Activated T-cell treated with anti-CD3 and anti-CD28 coated beads for 1 hour (primary cell): ENCODE measurements at regions not wholly inside any gene's neighbourhood (a gene's known extent, or its start where the extent isn't known, plus 50 kb on each side); places are given as distances from the start of the nearest gene placed in this dataset.

Experiments used
- DNase-seq: peaks from one replicate; pipeline ENCODE4 v3.0.0-alpha.2; 2020; ENCODE audit warnings: low read depth

DNA sequence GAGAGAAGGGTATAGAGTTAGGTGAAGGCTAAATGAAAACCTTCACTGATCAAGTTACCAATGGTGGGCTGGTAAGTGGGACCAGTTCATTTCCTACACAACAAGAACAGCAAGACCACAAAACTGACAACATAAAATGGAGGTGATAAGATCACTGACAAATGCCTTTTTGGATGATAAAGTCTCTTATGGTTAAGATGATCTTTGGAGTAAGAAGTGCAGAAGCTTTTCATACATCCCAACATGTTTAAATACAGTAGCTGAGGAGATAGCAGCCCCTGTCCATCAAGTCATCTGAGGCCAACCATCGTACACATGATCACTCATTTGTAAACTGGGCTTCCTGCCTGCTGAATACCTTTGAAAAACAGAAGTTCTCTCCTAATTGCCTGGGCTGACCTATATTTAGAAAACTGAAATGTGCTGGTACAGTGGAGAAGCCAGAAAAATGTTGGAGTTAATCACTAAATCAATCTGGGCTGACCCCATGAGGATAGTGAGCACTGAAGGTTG, 259.0 kb upstream of the ZFHX3 start:
- DNase-seq = no peak

DNA sequence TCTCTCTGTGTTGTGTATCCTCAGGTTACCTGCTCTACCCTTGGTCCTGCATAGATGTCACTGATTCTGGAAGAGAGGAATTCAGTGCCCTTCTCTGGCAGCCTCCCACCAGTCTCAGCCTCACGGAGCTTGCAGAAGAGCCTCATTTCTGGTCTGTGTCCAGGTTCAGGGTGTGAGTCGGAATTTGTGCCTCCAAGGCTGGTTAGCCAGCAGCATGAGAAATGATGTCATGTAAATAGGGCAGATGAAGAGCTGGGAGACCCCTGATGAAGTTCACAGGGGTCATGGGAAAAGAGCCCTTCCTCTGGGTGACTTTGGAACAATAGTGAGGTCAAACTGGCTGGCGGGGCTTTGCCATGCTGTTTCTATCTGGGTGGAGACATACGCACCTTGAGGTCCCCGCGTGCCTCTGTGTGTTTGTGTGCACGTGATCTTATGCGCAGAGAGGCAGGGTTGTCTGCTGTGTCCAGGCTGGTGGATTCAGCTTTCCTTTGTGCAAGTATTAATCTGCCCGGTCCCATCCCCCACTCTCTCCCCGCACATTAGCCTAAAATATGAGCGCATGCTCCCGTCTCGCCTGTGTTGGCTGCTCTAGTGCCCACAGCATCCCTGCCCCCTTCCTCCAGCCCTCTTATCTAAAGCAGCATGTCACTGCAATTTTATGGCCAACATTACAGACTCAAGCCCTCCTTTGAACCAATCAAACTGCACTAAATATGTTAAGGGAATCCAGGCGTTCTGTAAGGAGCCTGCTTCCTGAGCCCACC, 256.3 kb upstream of the ZFHX3 start:
- no peak for DNase-seq

DNA sequence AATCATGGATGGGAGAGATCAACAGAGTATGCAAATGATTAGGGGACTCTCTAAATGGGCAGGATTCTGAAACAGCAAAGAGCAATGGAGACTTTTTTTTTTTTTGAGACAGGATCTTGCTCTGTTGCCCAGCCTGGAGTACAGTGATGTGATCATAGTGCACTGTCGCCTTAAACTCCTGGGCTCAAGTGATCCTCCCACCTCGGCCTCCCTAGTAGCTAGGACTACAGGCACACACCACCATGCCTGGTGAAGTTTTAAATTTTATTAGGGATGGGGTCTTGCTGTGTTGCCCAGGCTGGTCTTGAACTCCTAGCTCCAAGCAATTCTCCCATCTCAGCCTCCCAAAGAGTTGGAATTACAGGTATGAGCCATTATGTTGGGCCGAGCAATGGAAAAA, 255.0 kb upstream of the ZFHX3 start:
- DNase-seq = no peak

DNA sequence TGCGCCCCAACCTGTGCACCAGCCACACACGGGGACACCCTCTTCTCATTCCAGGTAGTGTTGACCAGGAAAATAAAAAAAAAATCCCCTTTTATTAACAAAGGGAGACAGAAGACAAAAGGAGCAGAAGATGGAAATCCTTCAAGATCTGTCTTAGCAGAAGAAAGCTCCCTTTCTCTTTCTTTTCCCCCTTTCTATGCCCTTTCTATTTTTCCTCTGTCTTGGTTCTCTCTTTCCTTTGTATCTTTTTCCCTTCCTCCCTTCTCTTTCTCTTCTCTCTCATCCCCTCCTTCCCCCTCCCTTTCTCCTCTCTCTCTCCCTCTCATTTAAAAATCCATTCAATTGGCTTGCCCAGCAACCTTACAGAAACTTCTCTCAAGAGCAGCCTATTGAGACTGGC, 254.1 kb upstream of the ZFHX3 start:
- DNase-seq = no peak

DNA sequence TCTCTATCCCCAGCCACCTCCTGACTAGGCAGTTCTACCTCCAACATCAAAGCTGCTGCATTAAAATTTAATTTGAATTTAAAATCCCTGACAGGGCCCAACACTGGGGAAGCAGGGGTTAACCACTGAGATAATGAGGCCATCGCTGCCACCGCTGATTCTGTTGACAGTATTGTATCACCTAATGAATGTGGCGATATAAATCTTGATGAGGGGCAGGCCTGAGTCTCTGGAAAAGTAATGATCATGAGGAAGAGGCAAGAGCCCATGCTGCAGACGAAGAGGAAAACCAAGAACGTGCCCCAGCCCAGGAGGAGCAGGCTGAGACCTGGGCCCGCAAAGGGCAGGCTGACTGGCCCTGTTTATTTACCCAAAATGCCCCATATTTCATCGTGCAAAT, 251.4 kb upstream of the ZFHX3 start:
- DNase-seq = no peak

DNA sequence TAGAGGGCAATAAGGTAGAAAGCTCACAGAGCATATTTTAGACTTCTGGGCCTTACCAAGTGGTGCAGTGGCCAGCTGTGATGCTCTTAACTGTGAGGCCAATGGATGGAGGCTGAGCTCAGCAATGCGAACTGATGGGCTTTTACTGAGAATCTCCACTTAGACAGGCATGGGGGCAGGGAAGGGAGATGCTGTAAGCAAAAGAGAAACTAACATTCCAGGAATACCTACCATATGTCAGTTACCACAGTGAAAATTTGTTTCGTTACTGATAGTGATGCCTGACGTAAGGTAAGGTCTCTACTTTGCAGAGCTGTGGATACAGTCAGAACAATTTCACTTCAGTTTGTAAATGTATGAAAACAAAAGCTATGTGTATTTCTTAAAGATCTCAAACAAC, 250.6 kb upstream of the ZFHX3 start:
- DNase-seq = no peak

DNA sequence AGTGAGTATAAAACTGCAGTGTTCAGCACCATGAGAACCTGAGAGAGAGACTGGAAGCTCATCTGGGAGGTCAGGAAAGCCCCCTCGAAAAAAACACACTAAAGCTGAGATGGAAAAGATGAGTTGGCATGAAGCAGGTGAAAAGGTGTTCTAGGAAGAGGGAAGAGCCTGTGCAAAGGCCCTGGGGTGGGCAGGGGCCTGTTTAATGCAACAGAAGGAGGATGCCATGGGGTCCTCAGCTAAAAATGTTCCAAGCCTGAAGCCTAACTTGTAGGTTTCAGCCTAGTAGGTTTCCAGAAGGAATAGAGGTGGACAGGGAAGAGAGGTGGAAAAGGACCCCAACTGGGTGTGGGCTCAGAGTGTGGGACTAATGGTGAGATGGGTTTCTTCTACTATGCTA, 242.3 kb upstream of the ZFHX3 start:
- no peak for DNase-seq

DNA sequence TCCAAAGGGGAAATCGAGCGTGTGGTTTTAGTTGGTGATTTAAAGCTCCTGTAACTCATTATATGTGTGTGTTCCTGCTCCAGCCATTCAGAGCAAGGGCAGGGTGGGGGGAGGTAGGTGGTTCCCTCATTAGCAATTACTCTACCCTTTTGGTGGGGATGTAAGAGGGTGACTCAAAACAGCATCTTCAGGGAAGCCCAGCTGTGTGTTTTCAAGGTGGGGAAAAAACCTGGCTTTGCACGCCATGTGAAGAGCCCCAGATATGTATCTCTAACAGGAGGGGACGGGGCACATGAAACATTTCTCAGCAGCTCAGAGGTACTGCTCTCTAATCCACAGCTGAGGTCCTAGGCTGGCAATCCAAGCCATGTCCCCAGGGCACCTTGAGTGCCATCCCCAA, 241.3 kb upstream of the ZFHX3 start:
- DNase-seq = no peak

DNA sequence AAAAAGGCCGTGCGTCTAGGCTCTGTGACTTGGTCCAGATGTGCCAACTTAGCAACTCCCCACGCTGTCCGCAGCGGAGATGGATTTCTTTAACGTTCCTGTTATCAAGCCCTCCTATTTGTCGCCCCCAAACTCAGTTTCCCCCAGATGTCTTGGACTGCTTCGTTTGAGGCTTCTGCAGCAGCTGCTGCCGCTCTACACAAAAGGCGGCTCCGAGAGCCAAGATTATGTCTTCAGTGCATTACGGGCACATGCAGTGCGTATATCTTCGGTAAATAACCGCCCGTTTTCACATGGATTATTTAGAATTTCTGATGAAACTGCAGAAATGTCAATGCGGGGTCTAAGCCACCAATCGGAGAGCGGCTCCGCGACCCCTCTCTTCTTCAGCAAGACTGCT, 240.6 kb upstream of the ZFHX3 start:
- no peak for DNase-seq

DNA sequence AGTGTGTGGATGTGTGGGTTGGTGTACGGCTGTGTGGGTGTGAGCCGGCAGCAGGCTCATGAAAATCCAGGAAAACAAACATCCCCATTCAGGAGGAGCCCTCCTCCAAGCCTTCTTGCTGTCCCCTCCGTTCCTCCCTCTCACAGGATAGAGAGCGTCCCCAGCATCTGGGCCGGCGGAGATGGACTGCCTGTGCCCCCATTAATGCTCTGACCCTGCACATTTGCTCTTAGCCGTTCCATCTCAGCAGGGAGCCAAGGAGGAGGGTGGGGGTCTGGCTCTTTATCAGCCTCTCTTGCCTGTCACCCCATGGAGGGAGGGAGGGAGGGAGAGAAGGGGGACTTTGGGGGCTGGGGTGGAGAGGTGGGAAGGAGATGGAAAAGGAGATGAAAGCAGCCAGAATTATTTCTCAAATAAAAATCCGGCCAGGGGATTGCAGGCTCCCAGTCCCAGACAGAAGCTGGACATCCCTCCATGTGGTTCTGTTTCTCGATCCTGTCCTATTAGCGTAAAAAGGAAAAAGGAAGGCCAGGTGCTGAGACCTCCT, 240.0 kb upstream of the ZFHX3 start:
- no peak for DNase-seq

DNA sequence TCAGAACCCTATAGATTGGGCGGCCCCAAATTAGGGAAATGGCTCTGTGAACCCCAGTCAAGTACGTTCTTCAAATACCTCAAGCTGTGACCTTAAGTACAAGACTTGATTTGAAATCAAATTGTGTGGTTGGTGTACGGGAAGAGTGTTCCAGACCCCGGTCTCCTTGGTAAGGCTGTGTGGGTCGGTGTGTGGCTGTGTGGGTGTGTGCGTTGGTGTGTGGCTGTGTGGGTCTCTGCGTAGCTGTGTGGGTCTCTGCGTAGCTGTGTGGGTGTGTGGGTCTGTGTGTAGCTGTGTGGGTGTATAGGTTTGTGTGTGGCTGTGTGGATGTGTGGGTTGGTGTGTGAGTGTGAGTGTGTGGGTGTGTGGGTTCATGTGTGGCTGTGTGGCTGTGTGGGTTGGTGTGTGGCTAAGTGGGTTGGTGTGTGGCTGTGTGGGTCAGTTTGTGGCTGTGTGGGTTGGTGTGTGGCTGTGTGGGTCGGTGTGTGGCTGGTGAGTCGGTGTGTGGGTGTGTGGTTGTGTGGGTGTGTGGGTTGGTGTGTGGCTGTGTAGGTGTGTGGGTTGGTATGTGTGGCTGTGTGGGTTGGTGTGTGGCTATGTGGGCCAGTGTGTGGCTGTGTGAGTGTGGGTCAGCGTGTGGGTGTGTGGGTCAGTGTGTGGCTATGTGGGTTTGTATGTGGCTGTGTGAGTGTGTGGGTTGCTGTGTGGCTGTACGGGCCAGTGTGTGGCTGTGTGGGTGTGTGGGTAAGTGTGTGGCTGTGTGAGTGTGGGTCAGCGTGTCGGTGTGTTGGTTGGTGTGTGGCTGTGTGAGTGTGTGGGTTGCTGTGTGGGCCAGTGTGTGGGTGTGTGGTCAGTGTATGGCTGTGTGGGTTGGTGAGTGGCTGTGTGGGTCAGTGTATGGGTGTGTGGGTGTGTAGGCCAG, 238.7 kb upstream of the ZFHX3 start:
- DNase-seq = no peak

DNA sequence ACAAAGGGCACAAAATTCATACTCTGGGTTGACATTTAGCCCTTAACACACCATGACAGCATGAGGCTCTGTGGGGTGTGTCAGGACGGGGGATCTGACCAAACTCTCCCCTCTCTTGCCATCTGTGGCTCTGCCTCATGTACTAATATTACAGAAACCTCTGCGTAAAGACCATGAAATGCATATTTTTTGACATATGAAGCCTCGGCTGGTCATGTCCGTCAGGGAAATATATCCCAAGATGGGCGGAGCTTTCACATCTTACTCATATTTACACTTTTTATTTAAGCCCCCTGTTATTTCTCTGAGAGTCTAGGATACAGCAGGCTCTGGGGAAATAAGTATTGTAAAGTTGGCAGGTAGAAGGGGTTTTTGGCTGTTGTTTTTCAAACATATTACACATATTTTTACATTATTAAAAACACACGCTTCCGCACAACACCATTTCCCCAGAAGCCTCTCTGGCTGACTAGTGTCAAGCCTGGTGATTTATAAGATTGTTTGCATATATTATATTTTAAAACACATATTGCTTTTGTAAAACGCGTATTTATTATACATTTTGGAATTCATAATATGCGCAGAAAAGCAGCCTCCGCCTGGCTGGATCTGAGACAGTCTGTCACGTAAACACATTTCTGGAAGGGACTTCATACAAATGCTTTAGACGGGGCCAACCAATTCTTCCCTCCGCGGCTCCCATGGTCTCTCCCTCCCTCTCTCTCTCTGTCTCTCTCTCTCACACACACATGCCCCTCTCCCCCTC, 237.7 kb upstream of the ZFHX3 start:
- no peak for DNase-seq

DNA sequence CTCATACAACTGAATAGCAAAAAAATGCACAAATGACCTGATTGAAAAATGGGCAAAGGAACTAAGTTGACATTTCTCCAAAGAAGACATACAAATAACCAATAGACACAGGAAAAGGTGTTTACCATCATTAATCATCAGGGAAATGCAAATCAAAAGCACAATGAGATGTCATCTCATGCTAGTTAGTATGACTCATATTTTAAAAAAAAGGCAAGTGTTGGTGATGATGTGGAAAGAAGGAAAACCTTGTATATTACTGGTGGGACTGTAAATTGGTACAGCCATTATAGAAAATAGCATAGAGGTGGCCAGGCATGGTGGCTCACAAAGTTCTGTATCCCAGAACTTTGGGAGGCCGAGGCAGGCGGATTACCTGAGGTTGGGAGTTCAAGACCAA, 232.5 kb upstream of the ZFHX3 start:
- no peak for DNase-seq

DNA sequence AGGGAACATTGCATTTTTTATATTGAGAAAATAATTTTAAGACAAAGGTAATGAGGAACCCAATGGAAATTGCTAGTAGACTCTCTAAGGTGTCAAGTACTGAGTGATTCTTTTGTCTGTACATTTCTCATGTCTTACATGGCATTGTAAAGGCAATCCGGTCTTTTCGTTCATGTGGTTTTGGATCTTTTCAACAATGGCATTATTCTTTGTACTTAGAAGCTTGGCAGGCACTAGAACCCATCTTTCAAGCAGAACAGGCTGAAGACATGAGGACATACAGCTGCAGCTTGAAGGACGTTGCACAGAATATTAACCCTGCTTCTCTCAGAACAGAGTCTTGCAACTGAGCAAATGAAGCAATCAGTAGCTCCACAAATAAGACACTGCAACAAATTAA, 231.5 kb upstream of the ZFHX3 start:
- no peak for DNase-seq

DNA sequence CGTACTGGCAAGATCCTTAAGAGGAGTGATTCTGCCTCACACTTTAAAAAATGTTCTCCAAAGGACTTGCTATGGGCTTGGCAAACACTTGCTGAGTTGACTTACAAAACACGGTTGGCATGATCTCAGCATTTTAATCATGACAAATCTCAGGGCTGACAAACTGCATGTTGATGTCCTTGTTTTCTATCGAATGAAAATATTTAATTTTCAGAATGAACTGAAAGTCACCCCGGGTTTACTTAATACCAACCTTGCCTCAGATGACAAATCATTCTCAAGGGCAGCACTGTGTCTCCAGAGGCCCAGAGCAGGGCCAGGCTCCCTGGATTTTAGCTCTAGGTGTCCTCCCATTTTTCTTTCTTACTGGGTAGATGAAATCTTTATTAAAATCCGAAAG, 229.1 kb upstream of the ZFHX3 start:
- DNase-seq = no peak

DNA sequence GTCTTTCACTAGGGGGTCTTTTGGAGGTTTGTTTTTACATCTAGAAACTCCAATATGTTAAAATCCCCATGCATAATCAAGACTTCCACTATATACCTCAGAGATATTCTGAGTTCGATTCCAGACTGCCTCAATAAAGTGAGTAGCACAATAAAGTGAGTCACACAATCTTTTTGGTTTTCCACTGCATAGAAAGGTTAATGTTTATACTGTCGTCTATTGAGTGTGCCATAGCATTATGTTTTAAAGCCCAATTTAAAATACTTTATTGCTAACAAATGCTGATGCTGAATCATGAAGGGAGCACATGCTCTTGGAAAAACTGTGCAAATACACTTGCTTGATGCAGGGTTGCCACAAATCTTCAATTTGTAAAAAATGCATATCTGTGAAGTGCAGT, 227.5 kb upstream of the ZFHX3 start:
- no peak for DNase-seq

DNA sequence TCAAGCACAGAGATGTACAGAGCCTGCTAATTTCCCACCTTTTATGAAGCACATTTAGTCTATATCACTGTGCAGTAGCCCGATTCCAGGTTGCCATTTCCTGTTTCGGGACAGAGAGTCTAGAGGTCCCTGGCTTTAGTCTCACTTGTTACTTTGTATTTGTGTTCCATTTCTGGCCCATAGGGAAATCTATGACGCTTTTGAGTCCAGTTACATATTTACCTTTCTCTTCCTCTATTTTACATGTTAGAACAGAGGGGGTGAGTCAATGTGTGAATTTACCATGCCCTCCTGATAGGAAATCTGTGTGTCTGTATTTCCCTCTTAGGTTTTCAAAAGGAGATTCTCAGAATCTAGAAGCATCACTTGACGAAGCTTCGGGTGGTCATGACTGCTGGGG, 227.1 kb upstream of the ZFHX3 start:
- DNase-seq = no peak

DNA sequence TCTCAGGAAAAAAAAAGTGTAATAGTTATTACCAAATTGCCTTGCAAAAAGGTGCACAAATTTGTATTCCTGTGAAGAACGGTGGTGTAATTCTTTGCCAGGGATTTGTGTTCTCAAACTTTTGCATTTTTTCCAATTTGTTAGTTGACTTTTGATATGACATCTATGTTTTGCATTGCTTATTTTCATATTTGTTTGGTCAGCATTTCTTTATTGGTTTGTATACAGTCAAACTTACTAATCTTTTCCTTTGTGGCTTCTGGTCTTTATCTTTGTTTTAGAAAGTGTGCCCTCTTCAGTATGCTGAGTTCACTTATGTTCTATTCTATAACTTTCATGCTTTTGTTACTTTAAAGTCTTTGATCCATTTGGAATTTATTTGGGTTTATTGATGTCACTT, 226.2 kb upstream of the ZFHX3 start:
- no peak for DNase-seq

DNA sequence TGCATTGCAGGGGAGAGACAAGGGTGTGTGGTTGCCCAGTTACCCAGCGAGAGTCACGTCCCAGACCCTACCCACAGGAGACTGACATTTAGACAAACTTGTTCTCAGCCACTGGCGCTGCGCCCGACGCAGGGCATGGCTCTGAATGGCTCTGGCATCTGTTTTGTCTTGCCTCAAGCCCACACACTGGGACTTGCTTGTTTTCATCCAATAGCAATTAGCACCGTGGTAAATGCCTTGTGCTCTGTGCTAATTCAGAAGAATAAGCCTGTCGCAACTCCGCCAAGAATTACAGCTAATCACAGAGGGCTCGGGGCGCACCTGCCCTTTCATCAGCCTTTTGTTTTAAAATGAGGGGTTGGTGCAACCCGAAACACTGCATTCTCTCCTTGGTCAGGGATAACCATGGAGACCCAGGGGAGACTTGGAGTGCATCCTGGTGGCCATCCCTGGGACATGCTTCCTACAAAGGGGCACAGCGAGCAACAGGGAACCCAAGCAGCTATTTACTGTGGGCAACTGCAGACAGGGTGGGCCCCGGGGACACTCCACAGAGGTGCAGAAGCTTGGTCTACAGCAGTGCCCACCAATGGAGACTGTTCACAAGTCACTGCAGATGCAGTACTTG, 220.6 kb upstream of the ZFHX3 start:
- no peak for DNase-seq

DNA sequence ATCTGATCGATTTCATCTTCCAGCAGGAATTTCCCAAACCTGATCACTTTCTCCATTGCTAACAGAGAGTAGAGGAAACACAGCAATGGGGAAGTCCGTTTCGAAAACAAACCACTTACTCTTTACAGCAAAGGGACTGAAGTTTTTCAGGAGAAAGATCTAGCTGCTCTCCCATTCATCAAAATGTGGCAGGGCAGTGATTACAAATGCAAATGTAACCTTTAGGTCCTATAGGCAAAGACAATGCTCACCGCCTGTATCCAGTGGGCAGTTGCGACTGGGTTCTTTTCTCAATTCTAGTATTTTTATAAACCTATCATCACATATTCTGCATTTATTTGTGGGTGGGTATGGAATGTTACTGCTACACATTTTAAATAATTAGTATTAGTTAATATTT, 218.0 kb upstream of the ZFHX3 start:
- DNase-seq = no peak

DNA sequence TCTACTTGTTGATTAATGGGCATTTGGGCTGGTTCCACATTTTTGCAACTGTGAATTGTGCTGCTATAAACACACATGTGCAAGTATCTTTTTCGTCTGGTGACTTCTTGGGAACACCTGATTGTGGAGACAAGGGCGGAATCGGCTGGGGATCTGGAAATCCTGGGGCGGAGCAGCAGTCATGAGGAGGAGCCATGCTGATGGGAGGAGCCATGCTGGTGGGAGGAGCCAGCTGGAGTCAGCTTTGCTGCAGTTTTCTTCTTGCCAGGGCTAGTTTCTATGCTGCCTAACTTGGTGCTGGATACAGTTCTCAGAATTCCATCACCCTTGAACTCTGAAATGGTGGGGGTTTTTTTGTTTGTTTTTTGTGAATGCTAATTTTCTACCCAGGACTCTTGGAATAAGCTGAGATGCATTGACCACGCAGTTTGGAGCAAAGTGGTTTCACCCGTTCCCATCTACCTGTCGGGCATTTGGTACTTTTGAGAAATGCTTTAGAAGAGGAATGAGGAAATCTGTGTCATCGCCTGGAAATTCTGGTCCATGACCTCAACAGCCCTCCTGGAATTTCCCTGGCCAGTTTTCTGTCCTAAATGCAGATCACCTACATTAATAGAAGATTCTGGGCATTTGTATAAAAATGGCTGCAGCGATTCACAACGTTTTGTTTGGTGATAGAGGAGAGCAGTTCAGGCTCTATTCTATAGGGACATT, 217.4 kb upstream of the ZFHX3 start:
- no peak for DNase-seq
